ENCODE measurements at regions not wholly inside any gene's neighbourhood (a gene's known extent, or its start where the extent isn't known, plus 50 kb on each side); places are given as distances from the start of the nearest gene placed in this dataset.

GRCh38 chr7:113784316-113784715 lies 134.5 kb downstream of the PPP1R3A start:
- Histone ChIP-seq H3K9me3 (ENCODE audit: control insufficient read depth in 2 of 2, low read length in 2 of 2) (no peaks in the 10 kb centered on the region), H3K4me1 (ENCODE audit: control insufficient read depth, insufficient read depth, low read length) (no peaks in the 10 kb centered on the region), H3K27me3 (ENCODE audit: control insufficient read depth in 1 of 2, insufficient read depth in 2 of 2, low read length in 2 of 2) (no peaks in the 10 kb centered on the region), H3K27ac (ENCODE audit: low read length) (no peak overlapping the region), H3K9ac (ENCODE audit: low read length in 2 of 2) (no peak overlapping the region), H3K4me3 (ENCODE audit: low read length in 2 of 2) (no peak overlapping the region), H3K36me3 (ENCODE audit: control insufficient read depth in 2 of 2, insufficient read depth in 2 of 2, low read length in 2 of 2) (no peaks in the 10 kb centered on the region)

- H3K27ac ChIP-seq (ENCODE audit: low read length) = no peak overlapping the region
- no peaks in the 10 kb centered on the region for H3K9me3 ChIP-seq (ENCODE audit: control insufficient read depth in 2 of 2, low read length in 2 of 2)
- H3K9ac ChIP-seq (ENCODE audit: low read length in 2 of 2) = no peak overlapping the region
- no peaks in the 10 kb centered on the region for H3K27me3 ChIP-seq (ENCODE audit: control insufficient read depth in 1 of 2, insufficient read depth in 2 of 2, low read length in 2 of 2)
- no peaks in the 10 kb centered on the region for H3K36me3 ChIP-seq (ENCODE audit: control insufficient read depth in 2 of 2, insufficient read depth in 2 of 2, low read length in 2 of 2)
- H3K4me1 ChIP-seq (ENCODE audit: control insufficient read depth, insufficient read depth, low read length) = no peaks in the 10 kb centered on the region
- H3K4me3 ChIP-seq (ENCODE audit: low read length in 2 of 2) = no peak overlapping the region
Observed at GRCh38 chr7:113783403-113783802, 135.4 kb downstream of the PPP1R3A start.

GRCh38 chr7:113775804-113776203 lies 143.0 kb downstream of the PPP1R3A start:
- Histone ChIP-seq H3K4me3 (ENCODE audit: low read length in 2 of 2) (no peak overlapping the region), H3K9me3 (ENCODE audit: control insufficient read depth in 2 of 2, low read length in 2 of 2) (no peaks in the 10 kb centered on the region), H3K4me1 (ENCODE audit: control insufficient read depth, insufficient read depth, low read length) (no peaks in the 10 kb centered on the region), H3K27ac (ENCODE audit: low read length) (no peak overlapping the region), H3K36me3 (ENCODE audit: control insufficient read depth in 2 of 2, insufficient read depth in 2 of 2, low read length in 2 of 2) (no peaks in the 10 kb centered on the region), H3K27me3 (ENCODE audit: control insufficient read depth in 1 of 2, insufficient read depth in 2 of 2, low read length in 2 of 2) (no peaks in the 10 kb centered on the region), H3K9ac (ENCODE audit: low read length in 2 of 2) (no peak overlapping the region)

GRCh38 chr7:113775401-113775800 lies 143.4 kb downstream of the PPP1R3A start:
- Histone ChIP-seq H3K4me3 (ENCODE audit: low read length in 2 of 2) (peak overlapping the region in 1 of 2 donors; percentile 11), H3K9ac (ENCODE audit: low read length in 2 of 2) (no peak overlapping the region), H3K27ac (ENCODE audit: low read length) (no peak overlapping the region), H3K27me3 (ENCODE audit: control insufficient read depth in 1 of 2, insufficient read depth in 2 of 2, low read length in 2 of 2) (no peaks in the 10 kb centered on the region), H3K36me3 (ENCODE audit: control insufficient read depth in 2 of 2, insufficient read depth in 2 of 2, low read length in 2 of 2) (no peaks in the 10 kb centered on the region), H3K9me3 (ENCODE audit: control insufficient read depth in 2 of 2, low read length in 2 of 2) (no peaks in the 10 kb centered on the region), H3K4me1 (ENCODE audit: control insufficient read depth, insufficient read depth, low read length) (no peaks in the 10 kb centered on the region)

GRCh38 chr7:113774182-113774807 lies 144.5 kb downstream of the PPP1R3A start:
- no peak overlapping the region for H3K27ac ChIP-seq (ENCODE audit: low read length)
- H3K9me3 ChIP-seq (ENCODE audit: control insufficient read depth in 2 of 2, low read length in 2 of 2) = no peaks in the 10 kb centered on the region
- H3K9ac ChIP-seq (ENCODE audit: low read length in 2 of 2) = no peak overlapping the region

GRCh38 chr7:113770146-113770738 lies 148.6 kb downstream of the PPP1R3A start:
- H3K9me3 ChIP-seq (ENCODE audit: control insufficient read depth in 2 of 2, low read length in 2 of 2) = no peaks in the 10 kb centered on the region
- H3K36me3 ChIP-seq (ENCODE audit: control insufficient read depth in 2 of 2, insufficient read depth in 2 of 2, low read length in 2 of 2) = no peaks in the 10 kb centered on the region
- no peaks in the 10 kb centered on the region for H3K27me3 ChIP-seq (ENCODE audit: control insufficient read depth in 1 of 2, insufficient read depth in 2 of 2, low read length in 2 of 2)
- no peak overlapping the region for H3K9ac ChIP-seq (ENCODE audit: low read length in 2 of 2)
- no peak overlapping the region for H3K27ac ChIP-seq (ENCODE audit: low read length)
- H3K4me1 ChIP-seq (ENCODE audit: control insufficient read depth, insufficient read depth, low read length) = no peaks in the 10 kb centered on the region
- H3K4me3 ChIP-seq (ENCODE audit: low read length in 2 of 2) = no peak overlapping the region

More at GRCh38 chr7:113774182-113774807, 144.5 kb downstream of the PPP1R3A start:
- H3K4me3 ChIP-seq (ENCODE audit: low read length in 2 of 2) = no peak overlapping the region
- H3K27me3 ChIP-seq (ENCODE audit: control insufficient read depth in 1 of 2, insufficient read depth in 2 of 2, low read length in 2 of 2) = no peaks in the 10 kb centered on the region
- H3K4me1 ChIP-seq (ENCODE audit: control insufficient read depth, insufficient read depth, low read length) = no peaks in the 10 kb centered on the region
- H3K36me3 ChIP-seq (ENCODE audit: control insufficient read depth in 2 of 2, insufficient read depth in 2 of 2, low read length in 2 of 2) = no peaks in the 10 kb centered on the region

GRCh38 chr7:113768387-113768786 lies 150.4 kb downstream of the PPP1R3A start:
- H3K4me3 ChIP-seq (ENCODE audit: low read length in 2 of 2) = no peak overlapping the region
- no peak overlapping the region for H3K27ac ChIP-seq (ENCODE audit: low read length)
- no peaks in the 10 kb centered on the region for H3K4me1 ChIP-seq (ENCODE audit: control insufficient read depth, insufficient read depth, low read length)
- no peaks in the 10 kb centered on the region for H3K9me3 ChIP-seq (ENCODE audit: control insufficient read depth in 2 of 2, low read length in 2 of 2)
- H3K9ac ChIP-seq (ENCODE audit: low read length in 2 of 2) = no peak overlapping the region
- H3K36me3 ChIP-seq (ENCODE audit: control insufficient read depth in 2 of 2, insufficient read depth in 2 of 2, low read length in 2 of 2) = no peaks in the 10 kb centered on the region
- H3K27me3 ChIP-seq (ENCODE audit: control insufficient read depth in 1 of 2, insufficient read depth in 2 of 2, low read length in 2 of 2) = no peaks in the 10 kb centered on the region

- H3K9me3 ChIP-seq (ENCODE audit: control insufficient read depth in 2 of 2, low read length in 2 of 2) = no peaks in the 10 kb centered on the region
- no peak overlapping the region for H3K4me3 ChIP-seq (ENCODE audit: low read length in 2 of 2)
- no peaks in the 10 kb centered on the region for H3K27me3 ChIP-seq (ENCODE audit: control insufficient read depth in 1 of 2, insufficient read depth in 2 of 2, low read length in 2 of 2)
- H3K36me3 ChIP-seq (ENCODE audit: control insufficient read depth in 2 of 2, insufficient read depth in 2 of 2, low read length in 2 of 2) = no peaks in the 10 kb centered on the region
- H3K4me1 ChIP-seq (ENCODE audit: control insufficient read depth, insufficient read depth, low read length) = no peaks in the 10 kb centered on the region
- H3K27ac ChIP-seq (ENCODE audit: low read length) = no peak overlapping the region
- H3K9ac ChIP-seq (ENCODE audit: low read length in 2 of 2) = no peak overlapping the region
Observed at GRCh38 chr7:113764401-113765035, 154.3 kb downstream of the PPP1R3A start.

GRCh38 chr7:113763226-113763625 lies 155.6 kb downstream of the PPP1R3A start:
- H3K27ac ChIP-seq (ENCODE audit: low read length) = no peak overlapping the region
- H3K9ac ChIP-seq (ENCODE audit: low read length in 2 of 2) = no peak overlapping the region
- no peaks in the 10 kb centered on the region for H3K27me3 ChIP-seq (ENCODE audit: control insufficient read depth in 1 of 2, insufficient read depth in 2 of 2, low read length in 2 of 2)
- no peaks in the 10 kb centered on the region for H3K9me3 ChIP-seq (ENCODE audit: control insufficient read depth in 2 of 2, low read length in 2 of 2)
- no peak overlapping the region for H3K4me3 ChIP-seq (ENCODE audit: low read length in 2 of 2)
- H3K36me3 ChIP-seq (ENCODE audit: control insufficient read depth in 2 of 2, insufficient read depth in 2 of 2, low read length in 2 of 2) = no peaks in the 10 kb centered on the region
- H3K4me1 ChIP-seq (ENCODE audit: control insufficient read depth, insufficient read depth, low read length) = no peaks in the 10 kb centered on the region

GRCh38 chr7:113756250-113756649 lies 162.6 kb downstream of the PPP1R3A start:
- no peaks in the 10 kb centered on the region for H3K9me3 ChIP-seq (ENCODE audit: control insufficient read depth in 2 of 2, low read length in 2 of 2)
- no peak overlapping the region for H3K9ac ChIP-seq (ENCODE audit: low read length in 2 of 2)
- no peaks in the 10 kb centered on the region for H3K27me3 ChIP-seq (ENCODE audit: control insufficient read depth in 1 of 2, insufficient read depth in 2 of 2, low read length in 2 of 2)
- H3K4me1 ChIP-seq (ENCODE audit: control insufficient read depth, insufficient read depth, low read length) = no peaks in the 10 kb centered on the region
- H3K36me3 ChIP-seq (ENCODE audit: control insufficient read depth in 2 of 2, insufficient read depth in 2 of 2, low read length in 2 of 2) = no peaks in the 10 kb centered on the region
- H3K4me3 ChIP-seq (ENCODE audit: low read length in 2 of 2) = no peak overlapping the region
- H3K27ac ChIP-seq (ENCODE audit: low read length) = no peak overlapping the region

- H3K9ac ChIP-seq (ENCODE audit: low read length in 2 of 2) = no peak overlapping the region
- no peaks in the 10 kb centered on the region for H3K9me3 ChIP-seq (ENCODE audit: control insufficient read depth in 2 of 2, low read length in 2 of 2)
- H3K4me3 ChIP-seq (ENCODE audit: low read length in 2 of 2) = no peak overlapping the region
- H3K36me3 ChIP-seq (ENCODE audit: control insufficient read depth in 2 of 2, insufficient read depth in 2 of 2, low read length in 2 of 2) = no peaks in the 10 kb centered on the region
- H3K27ac ChIP-seq (ENCODE audit: low read length) = no peak overlapping the region
- H3K27me3 ChIP-seq (ENCODE audit: control insufficient read depth in 1 of 2, insufficient read depth in 2 of 2, low read length in 2 of 2) = no peaks in the 10 kb centered on the region
- no peaks in the 10 kb centered on the region for H3K4me1 ChIP-seq (ENCODE audit: control insufficient read depth, insufficient read depth, low read length)
Observed at GRCh38 chr7:113752689-113753088, 166.1 kb downstream of the PPP1R3A start.

Data from stomach smooth muscle (tissue), 2 donors.